ENCODE measurements at regions not wholly inside any gene's neighbourhood (a gene's known extent, or its start where the extent isn't known, plus 50 kb on each side); places are given as distances from the start of the nearest gene placed in this dataset.

GRCh38 chr14:56352999-56353398 lies 226.6 kb upstream of the TMEM260 start:
- no peak for TF ChIP-seq POLR2A (IDR thresholded peaks at IDR 0.05; ENCODE audit: low read length)
- no peak for TF ChIP-seq GATA1 (IDR thresholded peaks at IDR 0.05; ENCODE audit: low read depth, low read length)

All from erythroblast (primary cell).